RPMI8226 (cell line): ENCODE measurements at regions not wholly inside any gene's neighbourhood (a gene's known extent, or its start where the extent isn't known, plus 50 kb on each side); places are given as distances from the start of the nearest gene placed in this dataset.

Source experiments
- DNase-seq: peaks from one replicate; pipeline ENCODE4 v3.0.0-alpha.2; 2015

GRCh38 chr2:149666809-149667320 is 79.3 kb upstream of the MMADHC start:
- no peak for DNase-seq

GRCh38 chr2:149664896-149665295 is 77.3 kb upstream of the MMADHC start:
- DNase-seq: no peak

GRCh38 chr2:149662556-149662955 is 75.0 kb upstream of the MMADHC start:
- no peak for DNase-seq

DNA sequence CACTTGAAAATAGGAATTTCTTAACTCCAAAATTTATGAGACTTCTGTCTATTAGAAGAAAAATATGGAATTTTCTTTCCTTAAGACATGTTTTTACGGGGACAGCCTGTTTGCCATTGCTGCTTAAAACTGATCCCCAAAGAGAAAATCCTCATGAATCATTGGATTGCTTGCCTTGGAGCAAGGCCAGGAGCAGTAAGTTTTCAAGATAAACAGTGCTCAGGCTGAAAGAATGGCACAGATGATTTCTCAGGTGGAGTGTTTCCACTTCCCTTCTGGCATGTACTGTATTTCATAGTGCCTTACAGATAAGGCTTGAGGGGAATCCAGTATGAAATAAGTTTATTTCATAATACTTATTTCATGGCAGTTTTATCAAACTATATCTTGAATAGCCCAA is 74.3 kb upstream of the MMADHC start:
- no peak for DNase-seq

GRCh38 chr2:149658553-149658952 is 71.0 kb upstream of the MMADHC start:
- no peak for DNase-seq

- DNase-seq: no peak
These were observed 69.9 kb upstream of the MMADHC start for GRCh38 chr2:149657401-149658040.

DNA sequence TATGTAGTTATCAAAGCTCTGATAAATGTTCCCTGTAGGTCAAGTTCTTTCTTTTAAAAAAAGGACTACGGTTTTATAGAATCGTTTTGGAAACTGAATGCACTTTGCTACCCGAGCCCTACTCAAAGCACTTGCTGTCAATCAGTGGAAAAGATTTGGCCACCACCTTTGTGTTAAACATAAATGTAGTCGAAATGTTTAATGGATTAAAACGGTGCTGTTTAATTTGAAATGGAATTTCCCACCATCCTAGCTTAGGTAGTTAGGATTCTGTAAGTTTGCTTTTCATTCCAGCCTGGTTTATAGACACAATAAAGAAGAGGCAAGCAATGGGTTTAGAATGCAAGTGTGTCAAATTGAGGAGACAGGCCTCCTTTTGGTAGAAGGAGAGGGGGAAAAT is 69.4 kb upstream of the MMADHC start:
- DNase-seq: no peak

GRCh38 chr2:149653831-149654445 is 66.4 kb upstream of the MMADHC start:
- DNase-seq: no peak

DNA sequence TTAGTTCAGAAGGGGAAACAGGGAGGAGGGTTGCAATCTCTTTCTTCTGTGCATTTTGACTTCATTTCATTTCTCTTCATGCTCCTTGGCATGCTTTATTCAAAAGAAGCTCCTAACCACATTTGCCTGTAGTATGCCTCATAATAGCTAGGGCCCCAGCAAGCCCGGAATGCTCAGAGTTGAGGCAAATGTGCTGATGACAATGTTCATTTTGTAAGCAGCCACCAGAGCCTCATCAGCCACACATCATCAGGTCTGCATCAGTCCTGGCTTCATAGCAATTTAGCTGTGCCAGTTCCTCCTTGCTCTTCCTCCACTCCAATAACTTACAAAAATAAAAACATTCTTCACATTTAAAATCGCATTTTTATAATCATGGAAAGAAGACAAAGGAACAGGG is 65.4 kb upstream of the MMADHC start:
- no peak for DNase-seq

- no peak for DNase-seq
These were observed 65.0 kb upstream of the MMADHC start for GRCh38 chr2:149652526-149652925.

DNA sequence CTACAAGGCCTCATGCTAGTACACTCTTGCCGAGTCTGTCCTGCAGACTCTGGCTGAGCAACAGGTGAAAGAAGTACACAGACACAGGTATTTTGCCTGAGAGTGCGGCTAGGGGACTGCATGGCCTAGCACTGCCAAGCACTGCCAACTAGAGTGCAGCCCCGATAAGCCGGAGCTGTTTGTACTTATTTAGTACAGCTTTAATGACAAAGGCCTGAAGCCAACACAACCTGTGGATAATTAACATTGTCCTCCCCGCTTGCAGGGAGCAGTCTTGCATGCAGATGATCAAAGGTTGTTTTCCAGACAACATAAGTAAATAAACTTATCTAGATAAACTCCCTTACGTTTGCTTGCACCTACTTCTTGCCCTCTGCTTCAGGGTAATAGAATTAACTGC is 63.7 kb upstream of the MMADHC start:
- no peak for DNase-seq

DNA sequence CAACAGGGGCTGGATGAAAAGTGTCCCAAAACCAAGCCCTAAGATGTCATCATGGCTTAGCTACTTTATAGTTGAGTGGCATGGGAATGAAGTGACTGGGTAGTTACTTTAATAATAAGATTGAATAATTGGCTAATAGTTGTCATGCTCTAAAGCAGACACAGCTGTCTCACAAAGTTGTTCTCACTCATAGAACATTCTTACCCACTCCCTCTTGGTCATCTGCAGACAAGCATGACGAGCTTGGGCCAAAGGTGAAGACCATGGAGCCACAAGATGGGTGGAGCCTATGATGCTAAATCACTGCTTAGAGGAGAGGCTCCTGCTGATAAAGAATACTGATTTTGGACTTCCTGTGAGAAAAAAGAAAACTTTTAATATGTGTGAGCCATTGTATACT is 62.4 kb upstream of the MMADHC start:
- no peak for DNase-seq

DNA sequence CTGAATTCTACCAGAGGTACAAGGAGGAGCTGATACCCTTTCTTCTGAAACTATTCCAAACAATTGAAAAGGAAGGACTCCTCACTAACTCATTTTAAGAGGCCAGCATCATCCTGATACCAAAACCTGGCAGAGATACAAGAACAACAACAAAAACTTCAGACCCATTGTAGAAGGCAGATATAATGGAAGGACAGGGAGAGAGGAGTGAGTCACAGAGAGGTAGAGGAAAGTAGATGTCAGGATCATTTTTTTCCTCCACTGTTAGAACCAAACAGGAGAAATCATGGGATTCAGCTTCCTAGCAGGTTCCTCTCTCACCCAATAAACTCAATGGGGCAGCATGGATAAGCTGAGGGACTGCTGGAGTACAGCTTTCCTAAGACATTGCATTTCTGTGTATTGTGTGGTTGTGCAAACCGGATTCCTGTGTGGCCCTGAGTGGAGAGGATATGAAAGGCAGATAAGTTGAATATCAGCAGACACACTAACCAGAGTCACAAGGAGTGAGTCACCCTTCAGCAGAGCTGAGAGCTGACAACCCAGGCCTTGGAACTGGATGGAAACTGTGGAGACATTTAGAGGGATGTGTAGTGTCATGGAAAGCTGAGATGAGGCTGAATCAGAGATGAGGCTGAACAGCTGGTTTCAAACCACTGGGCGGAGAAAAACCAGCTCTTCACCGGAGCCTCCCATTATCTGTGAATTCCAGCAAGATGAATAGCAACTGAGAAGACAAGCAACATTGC is 60.9 kb upstream of the MMADHC start:
- DNase-seq: no peak

DNA sequence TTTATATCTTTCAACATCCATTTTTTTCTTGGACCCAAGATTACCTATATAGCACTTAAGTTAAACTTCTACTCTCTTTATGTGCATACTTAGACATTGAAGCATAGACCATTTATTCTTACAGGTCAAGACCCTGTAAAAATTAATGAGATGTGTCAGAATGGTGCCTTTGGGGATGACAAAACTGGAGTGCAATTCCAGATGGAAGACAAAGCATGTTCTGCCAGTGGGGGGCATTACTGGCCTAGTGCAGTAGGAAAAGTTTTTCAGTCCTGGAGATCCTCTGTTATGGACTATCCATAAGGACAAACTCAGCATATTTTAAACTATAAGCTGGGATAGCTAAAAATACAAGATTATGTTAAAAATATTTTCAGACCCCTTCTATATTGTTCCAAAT is 57.8 kb upstream of the MMADHC start:
- no peak for DNase-seq
